GM10248 (cell line): ENCODE measurements at regions not wholly inside any gene's neighbourhood (a gene's known extent, or its start where the extent isn't known, plus 50 kb on each side); places are given as distances from the start of the nearest gene placed in this dataset.

Experiments
- CTCF ChIA-PET: fragments of 300-600 bp; sonication (Branson Sonifier 250); formaldehyde crosslinking; extraction: SDS; loops from one replicate; lab custom pipeline; 2021; ENCODE audit warnings: antibody characterized with exemption; lab: Yijun Ruan, JAX
- POLR2A ChIA-PET: fragments of 350-650 bp; sonication (Branson Sonifier 250); formaldehyde crosslinking; extraction: SDS; loops from one replicate; lab custom pipeline; 2020; ENCODE audit warnings: antibody characterized with exemption; lab: Yijun Ruan, JAX
- DNase-seq: peaks from one replicate; pipeline ENCODE4 v3.0.0; 2012; ENCODE audit errors: extremely low spot score
- CTCF ChIP-seq: IDR thresholded peaks from 2 replicates; pipeline ENCODE4 v1.5.1; 2012; ENCODE audit warnings: mild to moderate bottlenecking, low read depth; ENCODE audit errors: extremely low read depth, missing control alignments, control extremely low read depth

GRCh38 chr1:234533034-234533891, 54.3 kb upstream of the TARBP1 start:
- POLR2A ChIA-PET, result no interaction called here

GRCh38 chr1:234532503-234532922, 53.5 kb upstream of the TARBP1 start:
- POLR2A ChIA-PET, result no interaction called here
- no peak for TF ChIP-seq CTCF
- CTCF ChIA-PET, result interaction anchor here (1.1 to 1.4 kb wide), 3 partner anchors 10 to 32 kb away, joined by 3 to 4 read pairs (median 3); no protein-coding TSS in a partner anchor

More at GRCh38 chr1:234533034-234533891, 54.3 kb upstream of the TARBP1 start:
- TF ChIP-seq CTCF, result no peak
- DNase-seq, result no peak
- CTCF ChIA-PET, result interaction anchor here (1.3 to 1.6 kb wide), 3 partner anchors 11 to 33 kb away, joined by 3 to 4 read pairs (median 4); no protein-coding TSS in a partner anchor

DNA sequence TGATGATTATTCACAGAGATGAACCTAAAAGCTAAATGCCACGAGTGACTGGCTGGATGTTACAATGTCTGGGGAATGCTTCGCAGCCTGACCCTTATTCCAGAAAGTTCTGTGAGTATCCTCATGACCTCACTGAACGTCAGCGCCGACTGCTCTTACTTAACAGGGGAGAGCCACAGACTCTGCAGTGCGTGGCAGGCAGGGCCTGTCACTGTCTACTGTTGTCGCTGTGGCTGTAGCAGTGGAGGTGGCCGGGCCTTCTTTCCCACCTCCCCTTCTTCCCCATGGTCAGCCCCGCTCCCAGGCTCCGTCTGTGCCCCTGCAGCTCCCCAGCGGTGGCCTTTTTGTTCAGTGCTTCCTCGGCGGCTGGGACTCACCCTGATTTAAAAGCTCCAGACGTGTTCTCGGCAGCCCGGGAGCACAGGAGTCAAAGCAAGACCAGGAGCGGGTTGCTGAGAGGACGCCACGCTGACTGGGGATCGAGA, 52.2 kb upstream of the TARBP1 start:
- CTCF ChIA-PET, result interaction anchor here (1.1 to 2.8 kb wide), 6 partner anchors 8 to 552 kb away, joined by 3 to 12 read pairs (median 4); no protein-coding TSS in a partner anchor
- POLR2A ChIA-PET, result no interaction called here
- DNase-seq, result no peak
- TF ChIP-seq CTCF, result no peak

More at GRCh38 chr1:234532503-234532922, 53.5 kb upstream of the TARBP1 start:
- no peak for DNase-seq

DNA sequence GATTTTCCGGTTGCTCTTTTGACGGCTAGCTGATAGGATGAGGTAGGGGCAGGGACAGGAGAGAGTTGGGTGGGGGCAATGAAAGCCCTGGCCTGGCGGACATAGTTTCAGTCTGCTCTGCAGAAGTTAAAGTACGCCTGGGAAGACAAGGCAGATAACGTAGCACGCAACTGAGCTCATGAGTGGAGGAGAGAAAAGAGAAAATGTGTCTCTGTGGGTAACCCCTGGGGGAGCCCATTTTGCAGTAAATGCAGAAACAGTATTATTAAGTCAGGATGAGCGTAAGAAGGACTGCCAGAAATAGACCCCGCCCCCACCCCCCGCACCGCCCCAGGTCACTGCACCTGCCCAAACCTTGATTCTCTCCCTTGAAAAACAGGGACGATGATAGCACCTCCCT, 51.7 kb upstream of the TARBP1 start:
- no peak for DNase-seq
- ChIA-PET CTCF (interaction anchor here (1.0 to 2.8 kb wide), 7 partner anchors 9 to 553 kb away, joined by 3 to 12 read pairs (median 4); no protein-coding TSS in a partner anchor), POLR2A (no interaction called here)
- no peak for TF ChIP-seq CTCF

DNA sequence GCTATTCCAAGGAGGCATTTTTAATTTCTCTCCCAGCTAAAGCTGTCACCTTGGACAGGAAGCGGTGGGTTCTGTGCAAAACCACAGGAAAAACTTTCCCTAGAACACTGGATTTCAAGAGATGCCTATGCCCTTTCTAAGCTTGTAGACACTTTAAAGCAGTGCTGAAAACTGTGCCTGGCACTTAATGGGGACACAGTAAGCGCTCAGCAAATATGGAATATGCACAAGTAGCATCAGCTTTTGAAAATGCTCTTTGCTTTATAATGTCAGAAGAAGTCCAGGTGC, 50.9 kb upstream of the TARBP1 start:
- ChIA-PET POLR2A (no interaction called here), CTCF (interaction anchor here (0.7 to 2.8 kb wide), 10 partner anchors 9 to 554 kb away, joined by 3 to 12 read pairs (median 4); no protein-coding TSS in a partner anchor)
- TF ChIP-seq CTCF, result no peak

DNA sequence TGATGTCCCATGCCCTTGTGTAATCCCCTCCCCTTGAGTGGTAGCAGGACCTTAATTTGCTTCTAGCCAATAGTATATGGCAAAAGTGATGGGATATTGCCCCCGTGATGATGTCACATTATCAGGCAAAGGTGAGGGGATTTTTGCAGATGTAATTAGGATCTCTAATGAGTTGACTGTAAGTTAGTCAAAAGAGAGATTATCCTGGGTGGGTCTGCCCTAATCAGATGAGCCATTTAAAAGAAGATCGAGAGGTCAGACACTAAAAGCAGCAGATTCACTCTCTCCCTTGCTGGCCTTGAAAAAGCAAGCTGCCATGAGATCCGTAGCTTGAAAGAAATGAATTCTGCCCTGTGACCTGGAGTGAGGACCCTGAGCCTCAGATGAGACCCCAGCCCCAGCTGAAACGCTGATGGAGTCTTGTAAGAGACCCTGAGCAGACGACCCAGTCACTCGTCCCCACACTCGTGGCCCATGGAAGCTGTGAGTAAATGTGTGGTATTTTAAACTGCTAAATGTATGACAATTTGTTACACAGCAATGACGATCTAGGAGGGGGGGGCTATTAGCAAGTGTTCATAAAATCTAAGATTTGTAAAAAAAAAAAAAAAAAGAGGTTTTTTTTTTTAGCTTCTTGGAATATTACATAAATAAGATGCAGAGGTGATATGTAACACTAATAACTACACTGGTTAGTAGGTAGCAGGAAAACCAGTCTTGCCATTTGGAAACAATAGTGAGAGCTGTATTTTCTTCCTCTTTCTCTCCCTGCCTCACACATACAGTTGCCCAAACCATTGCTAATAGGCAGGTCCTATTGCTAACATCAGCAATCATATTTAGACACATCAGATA, 50.3 kb upstream of the TARBP1 start:
- DNase-seq, result no peak
- POLR2A ChIA-PET, result interaction anchor here (0.6 kb wide), 1 partner anchor 41 kb away, joined by 4 read pairs; no protein-coding TSS in a partner anchor
- CTCF ChIA-PET, result interaction anchor here (0.7 to 2.8 kb wide), 9 partner anchors 8 to 56 kb away, joined by 3 to 12 read pairs (median 4); no protein-coding TSS in a partner anchor
- no peak for TF ChIP-seq CTCF

More for the DNA sequence above, 50.9 kb upstream of the TARBP1 start:
- no peak for DNase-seq
